HepG2 (cell line): ENCODE measurements at regions not wholly inside any gene's neighbourhood (a gene's known extent, or its start where the extent isn't known, plus 50 kb on each side); places are given as distances from the start of the nearest gene placed in this dataset.

ENCODE experiments used
- CEBPB ChIP-seq: IDR thresholded peaks from 2 replicates; pipeline ENCODE4 v1.6.1; 2011; ENCODE audit warnings: low read depth, low read length, improper control_type of control experiment, borderline replicate concordance
- FOSL1 ChIP-seq: sonication (generic); formaldehyde crosslinking; IDR thresholded peaks from 2 replicates; pipeline ENCODE4 v1.9.0; 2021; ENCODE audit warnings: missing genetic modification reagents, borderline replicate concordance
- MXI1 ChIP-seq: IDR thresholded peaks from 3 replicates; pipeline ENCODE4 v1.6.1; 2012; ENCODE audit warnings: low read depth, low read length, inconsistent platforms, borderline replicate concordance
- RELA ChIP-seq: sonication (generic); formaldehyde crosslinking; IDR thresholded peaks from 2 replicates; pipeline ENCODE4 v1.4.0; 2020; ENCODE audit warnings: missing genetic modification reagents
- RFXANK ChIP-seq: IDR thresholded peaks from 2 replicates; pipeline ENCODE4 v1.6.1; 2016
- TAF1 ChIP-seq: sonication (generic); formaldehyde crosslinking; IDR thresholded peaks from 2 replicates; pipeline ENCODE4 v1.4.0; 2020; ENCODE audit warnings: missing genetic modification reagents
- ZFP37 ChIP-seq: sonication (generic); formaldehyde crosslinking; IDR thresholded peaks from 2 replicates; pipeline ENCODE4 v1.4.0; 2020; ENCODE audit warnings: missing genetic modification reagents, borderline replicate concordance
- ZNF121 ChIP-seq: sonication (generic); formaldehyde crosslinking; IDR thresholded peaks from 2 replicates; pipeline ENCODE4 v1.5.0; 2020; ENCODE audit warnings: mild to moderate bottlenecking, missing genetic modification reagents
- ZNF180 ChIP-seq: sonication (generic); formaldehyde crosslinking; IDR thresholded peaks from 2 replicates; pipeline ENCODE4 v1.4.0; 2020; ENCODE audit warnings: low read depth, missing genetic modification reagents, borderline replicate concordance
- TF ChIP-seq, protein P1 (sequence below), 2 experiments: sonication (generic) in 1 of 2; formaldehyde crosslinking in 1 of 2; IDR thresholded peaks; 2 replicates each; pipeline versions ENCODE4 v1.5.1 to v1.6.1; 2011 to 2020; ENCODE audit warnings: borderline replicate concordance in 1 of 2, low read depth in 1 of 2, low read length in 1 of 2, mild to moderate bottlenecking in 1 of 2, missing genetic modification reagents in 1 of 2, moderate library complexity in 1 of 2
- TF ChIP-seq, protein P2 (sequence below): sonication (generic); formaldehyde crosslinking; IDR thresholded peaks from one replicate; pipeline ENCODE4 v1.5.1; 2020; ENCODE audit warnings: mild to moderate bottlenecking, missing genetic modification reagents; ENCODE audit errors: not compliant biosample characterization
- TF ChIP-seq, protein P3 (sequence below): sonication (generic); formaldehyde crosslinking; IDR thresholded peaks from 2 replicates; pipeline ENCODE4 v1.8.1; 2023; ENCODE audit warnings: missing genetic modification reagents, inconsistent platforms, borderline replicate concordance

DNA sequence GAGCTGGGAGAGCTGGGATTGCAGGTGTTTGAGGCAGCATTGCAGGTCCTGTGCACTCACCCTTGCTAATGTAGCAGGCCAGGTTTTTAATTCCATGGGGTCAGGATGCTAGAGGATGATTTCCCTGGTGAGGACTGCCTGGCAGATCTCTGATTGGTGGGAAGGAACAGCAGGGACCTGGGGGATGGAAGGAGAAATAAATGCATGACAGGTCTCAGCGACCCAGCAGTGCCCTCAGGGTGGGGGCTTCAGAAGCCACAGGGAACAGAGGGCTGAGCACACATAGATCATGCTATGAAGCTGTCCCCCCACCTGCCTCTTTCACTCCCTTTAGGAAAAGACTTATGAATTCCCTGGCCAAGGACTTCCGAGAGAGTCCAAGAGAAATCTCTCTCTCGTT, 255.5 kb upstream of the N4BP1 start:
- no peak for TF ChIP-seq ZFP37 (CRISPR knock-in tag)
- no peak for TF ChIP-seq FOSL1 (CRISPR knock-in tag)
- TF ChIP-seq RELA, result no peak
- TF ChIP-seq ZNF121 (CRISPR knock-in tag), result no peak
- TF ChIP-seq CEBPB, result no peak
- TF ChIP-seq, protein P1, sequence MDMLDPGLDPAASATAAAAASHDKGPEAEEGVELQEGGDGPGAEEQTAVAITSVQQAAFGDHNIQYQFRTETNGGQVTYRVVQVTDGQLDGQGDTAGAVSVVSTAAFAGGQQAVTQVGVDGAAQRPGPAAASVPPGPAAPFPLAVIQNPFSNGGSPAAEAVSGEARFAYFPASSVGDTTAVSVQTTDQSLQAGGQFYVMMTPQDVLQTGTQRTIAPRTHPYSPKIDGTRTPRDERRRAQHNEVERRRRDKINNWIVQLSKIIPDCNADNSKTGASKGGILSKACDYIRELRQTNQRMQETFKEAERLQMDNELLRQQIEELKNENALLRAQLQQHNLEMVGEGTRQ (IDR thresholded peaks at IDR 0.05; ENCODE audit: low read depth, low read length), result no peak
- TF ChIP-seq, protein P1 (CRISPR knock-in tag; IDR thresholded peaks at IDR 0.05; ENCODE audit: borderline replicate concordance), result no peak
- TF ChIP-seq RFXANK, result no peak
- TF ChIP-seq ZNF180, result no peak
- TF ChIP-seq, protein P2, sequence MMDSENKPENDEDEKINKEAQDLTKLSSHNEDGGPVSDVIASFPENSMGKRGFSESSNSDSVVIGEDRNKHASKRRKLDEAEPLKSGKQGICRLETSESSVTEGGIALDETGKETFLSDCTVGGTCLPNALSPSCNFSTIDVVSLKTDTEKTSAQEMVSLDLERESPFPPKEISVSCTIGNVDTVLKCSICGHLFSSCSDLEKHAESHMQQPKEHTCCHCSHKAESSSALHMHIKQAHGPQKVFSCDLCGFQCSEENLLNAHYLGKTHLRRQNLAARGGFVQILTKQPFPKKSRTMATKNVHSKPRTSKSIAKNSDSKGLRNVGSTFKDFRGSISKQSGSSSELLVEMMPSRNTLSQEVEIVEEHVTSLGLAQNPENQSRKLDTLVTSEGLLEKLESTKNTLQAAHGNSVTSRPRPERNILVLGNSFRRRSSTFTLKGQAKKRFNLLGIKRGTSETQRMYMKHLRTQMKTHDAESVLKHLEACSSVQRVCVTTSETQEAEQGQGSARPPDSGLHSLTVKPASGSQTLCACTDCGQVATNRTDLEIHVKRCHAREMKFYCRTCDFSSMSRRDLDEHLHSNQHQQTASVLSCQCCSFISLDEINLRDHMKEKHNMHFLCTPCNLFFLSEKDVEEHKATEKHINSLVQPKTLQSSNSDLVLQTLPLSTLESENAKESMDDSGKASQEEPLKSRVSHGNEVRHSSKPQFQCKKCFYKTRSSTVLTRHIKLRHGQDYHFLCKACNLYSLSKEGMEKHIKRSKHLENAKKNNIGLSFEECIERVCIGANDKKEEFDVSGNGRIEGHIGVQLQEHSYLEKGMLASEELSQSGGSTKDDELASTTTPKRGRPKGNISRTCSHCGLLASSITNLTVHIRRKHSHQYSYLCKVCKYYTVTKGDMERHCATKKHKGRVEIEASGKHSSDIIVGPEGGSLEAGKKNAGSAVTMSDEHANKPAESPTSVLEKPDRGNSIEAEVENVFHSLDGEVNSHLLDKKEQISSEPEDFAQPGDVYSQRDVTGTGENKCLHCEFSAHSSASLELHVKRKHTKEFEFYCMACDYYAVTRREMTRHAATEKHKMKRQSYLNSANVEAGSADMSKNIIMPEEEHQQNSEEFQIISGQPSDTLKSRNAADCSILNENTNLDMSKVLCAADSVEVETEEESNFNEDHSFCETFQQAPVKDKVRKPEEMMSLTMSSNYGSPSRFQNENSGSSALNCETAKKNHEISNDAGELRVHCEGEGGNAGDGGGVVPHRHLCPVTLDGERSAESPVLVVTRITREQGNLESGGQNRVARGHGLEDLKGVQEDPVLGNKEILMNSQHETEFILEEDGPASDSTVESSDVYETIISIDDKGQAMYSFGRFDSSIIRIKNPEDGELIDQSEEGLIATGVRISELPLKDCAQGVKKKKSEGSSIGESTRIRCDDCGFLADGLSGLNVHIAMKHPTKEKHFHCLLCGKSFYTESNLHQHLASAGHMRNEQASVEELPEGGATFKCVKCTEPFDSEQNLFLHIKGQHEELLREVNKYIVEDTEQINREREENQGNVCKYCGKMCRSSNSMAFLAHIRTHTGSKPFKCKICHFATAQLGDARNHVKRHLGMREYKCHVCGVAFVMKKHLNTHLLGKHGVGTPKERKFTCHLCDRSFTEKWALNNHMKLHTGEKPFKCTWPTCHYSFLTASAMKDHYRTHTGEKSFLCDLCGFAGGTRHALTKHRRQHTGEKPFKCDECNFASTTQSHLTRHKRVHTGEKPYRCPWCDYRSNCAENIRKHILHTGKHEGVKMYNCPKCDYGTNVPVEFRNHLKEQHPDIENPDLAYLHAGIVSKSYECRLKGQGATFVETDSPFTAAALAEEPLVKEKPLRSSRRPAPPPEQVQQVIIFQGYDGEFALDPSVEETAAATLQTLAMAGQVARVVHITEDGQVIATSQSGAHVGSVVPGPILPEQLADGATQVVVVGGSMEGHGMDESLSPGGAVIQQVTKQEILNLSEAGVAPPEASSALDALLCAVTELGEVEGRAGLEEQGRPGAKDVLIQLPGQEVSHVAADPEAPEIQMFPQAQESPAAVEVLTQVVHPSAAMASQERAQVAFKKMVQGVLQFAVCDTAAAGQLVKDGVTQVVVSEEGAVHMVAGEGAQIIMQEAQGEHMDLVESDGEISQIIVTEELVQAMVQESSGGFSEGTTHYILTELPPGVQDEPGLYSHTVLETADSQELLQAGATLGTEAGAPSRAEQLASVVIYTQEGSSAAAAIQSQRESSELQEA (CRISPR knock-in tag), result no peak
- TF ChIP-seq MXI1, result no peak
- TF ChIP-seq, protein P3, sequence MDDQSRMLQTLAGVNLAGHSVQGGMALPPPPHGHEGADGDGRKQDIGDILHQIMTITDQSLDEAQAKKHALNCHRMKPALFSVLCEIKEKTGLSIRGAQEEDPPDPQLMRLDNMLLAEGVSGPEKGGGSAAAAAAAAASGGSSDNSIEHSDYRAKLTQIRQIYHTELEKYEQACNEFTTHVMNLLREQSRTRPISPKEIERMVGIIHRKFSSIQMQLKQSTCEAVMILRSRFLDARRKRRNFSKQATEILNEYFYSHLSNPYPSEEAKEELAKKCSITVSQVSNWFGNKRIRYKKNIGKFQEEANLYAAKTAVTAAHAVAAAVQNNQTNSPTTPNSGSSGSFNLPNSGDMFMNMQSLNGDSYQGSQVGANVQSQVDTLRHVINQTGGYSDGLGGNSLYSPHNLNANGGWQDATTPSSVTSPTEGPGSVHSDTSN (CRISPR knock-in tag), result no peak
- TF ChIP-seq TAF1 (CRISPR knock-in tag), result no peak
